Loucy (cell line): ENCODE measurements at regions not wholly inside any gene's neighbourhood (a gene's known extent, or its start where the extent isn't known, plus 50 kb on each side); places are given as distances from the start of the nearest gene placed in this dataset.

Experiments
- EZH2phosphoT487 ChIP-seq: fragments of 200-600 bp; IDR thresholded peaks from 2 replicates; pipeline ENCODE4 v1.6.1; 2018; ENCODE audit warnings: antibody characterized with exemption, mild to moderate bottlenecking, moderate library complexity, borderline replicate concordance
- TF ChIP-seq, protein P1 (sequence below): fragments of 200-600 bp; sonication (generic); conservative IDR thresholded peaks from 2 replicates; pipeline ENCODE4 v1.5.1; 2014; ENCODE audit warnings: mild to moderate bottlenecking, antibody characterized with exemption, low read length

DNA sequence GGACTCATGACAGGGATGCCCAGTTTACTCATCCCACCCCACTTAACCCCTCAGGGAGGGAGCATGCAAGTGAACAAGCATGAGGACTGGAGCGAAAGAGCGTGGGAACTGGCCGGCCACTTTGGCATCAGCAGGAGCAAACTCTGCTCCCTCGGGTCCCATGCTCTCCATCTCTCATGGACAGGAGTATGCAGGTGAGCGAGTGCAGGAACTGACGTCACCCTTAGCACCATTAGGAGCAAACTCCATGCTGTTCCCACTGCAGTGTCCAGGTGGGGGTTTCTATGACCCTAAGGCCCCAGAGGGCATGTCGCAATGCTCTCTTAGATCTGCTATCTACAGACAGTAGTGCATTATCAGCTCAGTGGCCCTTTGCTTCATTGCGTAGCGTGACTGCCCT lies 821.8 kb upstream of the LRFN5 start:
- TF ChIP-seq, protein P1, sequence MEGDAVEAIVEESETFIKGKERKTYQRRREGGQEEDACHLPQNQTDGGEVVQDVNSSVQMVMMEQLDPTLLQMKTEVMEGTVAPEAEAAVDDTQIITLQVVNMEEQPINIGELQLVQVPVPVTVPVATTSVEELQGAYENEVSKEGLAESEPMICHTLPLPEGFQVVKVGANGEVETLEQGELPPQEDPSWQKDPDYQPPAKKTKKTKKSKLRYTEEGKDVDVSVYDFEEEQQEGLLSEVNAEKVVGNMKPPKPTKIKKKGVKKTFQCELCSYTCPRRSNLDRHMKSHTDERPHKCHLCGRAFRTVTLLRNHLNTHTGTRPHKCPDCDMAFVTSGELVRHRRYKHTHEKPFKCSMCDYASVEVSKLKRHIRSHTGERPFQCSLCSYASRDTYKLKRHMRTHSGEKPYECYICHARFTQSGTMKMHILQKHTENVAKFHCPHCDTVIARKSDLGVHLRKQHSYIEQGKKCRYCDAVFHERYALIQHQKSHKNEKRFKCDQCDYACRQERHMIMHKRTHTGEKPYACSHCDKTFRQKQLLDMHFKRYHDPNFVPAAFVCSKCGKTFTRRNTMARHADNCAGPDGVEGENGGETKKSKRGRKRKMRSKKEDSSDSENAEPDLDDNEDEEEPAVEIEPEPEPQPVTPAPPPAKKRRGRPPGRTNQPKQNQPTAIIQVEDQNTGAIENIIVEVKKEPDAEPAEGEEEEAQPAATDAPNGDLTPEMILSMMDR: no peak
- TF ChIP-seq EZH2phosphoT487: no peak
